ENCODE measurements at regions not wholly inside any gene's neighbourhood (a gene's known extent, or its start where the extent isn't known, plus 50 kb on each side); places are given as distances from the start of the nearest gene placed in this dataset.

GRCh38 chr4:175139205-175139604 is 221.0 kb downstream of the ADAM29 start:
- DNase-seq (ENCODE audit: unreplicated experiment), result no peak
- BruUV-seq (replicated peaks), result no TSS peak
- Mint-ChIP-seq H3K36me3 (ENCODE audit: insufficient read depth, unreplicated experiment) (no peaks in the 10 kb centered on the region), H3K9me3 (ENCODE audit: unreplicated experiment) (no peaks in the 10 kb centered on the region), H3K27me3 (ENCODE audit: insufficient read depth, unreplicated experiment) (no peaks in the 10 kb centered on the region), H3K4me1 (ENCODE audit: insufficient read depth, unreplicated experiment) (no peaks in the 10 kb centered on the region), H3K27ac (ENCODE audit: low read depth, unreplicated experiment) (no peak overlapping the region), H3K4me3 (ENCODE audit: unreplicated experiment) (no peak overlapping the region)
- POLR2A ChIA-PET, result no interaction called here
- CTCF ChIA-PET, result no interaction called here
- no peak for TF ChIP-seq CTCF (IDR thresholded peaks at IDR 0.05; ENCODE audit: unreplicated experiment)
- intact Hi-C loops (cut with micrococcal nuclease), result no loop called here

GRCh38 chr4:175143116-175143515 is 225.0 kb downstream of the ADAM29 start:
- ChIA-PET POLR2A (no interaction called here), CTCF (no interaction called here)
- TF ChIP-seq CTCF (IDR thresholded peaks at IDR 0.05; ENCODE audit: unreplicated experiment), result no peak
- no TSS peak for BruUV-seq (replicated peaks)
- Mint-ChIP-seq H3K4me3 (ENCODE audit: unreplicated experiment) (no peak overlapping the region), H3K36me3 (ENCODE audit: insufficient read depth, unreplicated experiment) (no peaks in the 10 kb centered on the region), H3K27me3 (ENCODE audit: insufficient read depth, unreplicated experiment) (no peaks in the 10 kb centered on the region), H3K9me3 (ENCODE audit: unreplicated experiment) (no peaks in the 10 kb centered on the region), H3K4me1 (ENCODE audit: insufficient read depth, unreplicated experiment) (no peaks in the 10 kb centered on the region), H3K27ac (ENCODE audit: low read depth, unreplicated experiment) (no peak overlapping the region)
- no peak for DNase-seq (ENCODE audit: unreplicated experiment)
- intact Hi-C loops (cut with micrococcal nuclease), result no loop called here

GRCh38 chr4:175146799-175147198 is 228.6 kb downstream of the ADAM29 start:
- intact Hi-C loops (cut with micrococcal nuclease), result no loop called here
- DNase-seq (ENCODE audit: unreplicated experiment), result no peak
- POLR2A ChIA-PET, result no interaction called here
- Mint-ChIP-seq H3K36me3 (ENCODE audit: insufficient read depth, unreplicated experiment) (no peaks in the 10 kb centered on the region), H3K9me3 (ENCODE audit: unreplicated experiment) (no peaks in the 10 kb centered on the region), H3K4me3 (ENCODE audit: unreplicated experiment) (no peak overlapping the region), H3K27me3 (ENCODE audit: insufficient read depth, unreplicated experiment) (no peaks in the 10 kb centered on the region), H3K4me1 (ENCODE audit: insufficient read depth, unreplicated experiment) (no peaks in the 10 kb centered on the region), H3K27ac (ENCODE audit: low read depth, unreplicated experiment) (no peak overlapping the region)
- no TSS peak for BruUV-seq (replicated peaks)
- CTCF ChIA-PET, result interaction anchor here (1.1 kb wide), 1 partner anchor 97 kb away, joined by 3 read pairs; no protein-coding TSS in a partner anchor
- TF ChIP-seq CTCF (IDR thresholded peaks at IDR 0.05; ENCODE audit: unreplicated experiment), result no peak

- Mint-ChIP-seq H3K27ac (ENCODE audit: low read depth, unreplicated experiment) (no peak overlapping the region), H3K9me3 (ENCODE audit: unreplicated experiment) (no peaks in the 10 kb centered on the region), H3K4me1 (ENCODE audit: insufficient read depth, unreplicated experiment) (no peaks in the 10 kb centered on the region), H3K36me3 (ENCODE audit: insufficient read depth, unreplicated experiment) (no peaks in the 10 kb centered on the region), H3K4me3 (ENCODE audit: unreplicated experiment) (no peak overlapping the region), H3K27me3 (ENCODE audit: insufficient read depth, unreplicated experiment) (no peaks in the 10 kb centered on the region)
- intact Hi-C loops (cut with micrococcal nuclease), result no loop called here
- no peak for TF ChIP-seq CTCF (IDR thresholded peaks at IDR 0.05; ENCODE audit: unreplicated experiment)
- no TSS peak for BruUV-seq (replicated peaks)
- ChIA-PET POLR2A (no interaction called here), CTCF (interaction anchor here (1.1 kb wide), 1 partner anchor 98 kb away, joined by 3 read pairs; no protein-coding TSS in a partner anchor)
- DNase-seq (ENCODE audit: unreplicated experiment), result no peak
These were observed 229.1 kb downstream of the ADAM29 start for GRCh38 chr4:175147233-175147632.
